Renal cortical epithelial cell (primary cell): ENCODE measurements at regions not wholly inside any gene's neighbourhood (a gene's known extent, or its start where the extent isn't known, plus 50 kb on each side); places are given as distances from the start of the nearest gene placed in this dataset.
"Not testable (repeated sequence)": the region's sequence is repeated elsewhere in the genome, so short reads cannot be mapped to it uniquely, and the experiment has no call there.

Experiments used
- DNase-seq: peaks from one replicate; pipeline ENCODE4 v3.0.0-alpha.2; 2011; ENCODE audit warnings: low read depth

DNA sequence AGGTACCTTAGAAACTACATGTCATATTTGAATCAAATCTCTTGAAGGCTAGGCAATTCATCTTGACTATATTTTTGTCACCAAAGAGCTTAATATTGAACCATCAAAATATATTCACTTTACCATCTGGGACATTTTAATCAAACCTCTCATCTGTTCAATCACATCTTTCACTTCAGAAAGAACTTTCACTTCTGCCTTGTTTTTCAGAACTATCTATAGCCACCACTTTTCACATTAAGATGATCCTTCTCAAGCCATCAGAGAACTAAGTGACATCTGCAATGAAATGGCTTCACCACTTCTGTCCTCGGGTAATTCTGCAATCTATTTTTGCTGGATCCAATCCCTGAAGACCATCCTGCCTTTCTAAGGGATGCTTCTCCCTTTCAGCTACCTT, 57.8 kb downstream of the OR2B2 start:
- DNase-seq, result no peak

DNA sequence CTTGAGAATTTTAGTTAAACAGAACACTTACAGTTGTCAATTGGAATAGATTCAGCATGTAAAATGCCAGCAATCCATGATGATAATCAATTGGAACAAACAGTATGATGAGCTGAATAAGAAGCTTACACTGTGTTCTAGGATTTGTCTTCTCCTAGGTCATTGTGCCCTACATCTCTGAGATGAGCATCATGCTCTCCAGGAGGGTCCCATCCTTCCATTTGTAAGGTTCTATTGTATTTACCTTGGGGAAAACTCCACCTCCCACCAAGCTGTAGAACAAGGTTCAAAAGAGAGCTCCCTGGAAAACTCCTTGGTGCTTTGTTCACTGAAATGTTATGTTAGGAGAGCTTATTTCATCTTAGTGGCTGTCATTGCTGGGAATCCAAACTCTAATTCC, 60.8 kb downstream of the OR2B2 start:
- DNase-seq, result no peak

DNA sequence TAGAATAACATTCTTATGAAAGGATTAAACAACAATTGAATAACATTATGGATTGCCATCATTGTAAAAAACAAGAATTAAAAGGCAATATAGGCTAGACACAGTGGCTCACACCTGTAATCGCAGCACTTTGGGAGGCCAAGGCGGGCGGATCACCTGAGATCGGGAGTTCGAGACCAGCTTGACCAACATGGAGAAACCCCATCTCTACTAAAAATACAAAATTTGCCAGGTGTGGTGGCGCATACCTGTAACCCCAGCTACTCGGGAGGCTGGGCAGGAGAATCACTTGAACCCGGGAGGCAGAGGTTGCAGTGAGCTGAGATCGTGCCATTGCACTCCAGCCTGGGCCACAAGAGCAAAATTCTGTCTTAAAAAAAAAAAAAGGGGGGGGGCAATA, 63.2 kb downstream of the OR2B2 start:
- not testable (repeated sequence) for DNase-seq

DNA sequence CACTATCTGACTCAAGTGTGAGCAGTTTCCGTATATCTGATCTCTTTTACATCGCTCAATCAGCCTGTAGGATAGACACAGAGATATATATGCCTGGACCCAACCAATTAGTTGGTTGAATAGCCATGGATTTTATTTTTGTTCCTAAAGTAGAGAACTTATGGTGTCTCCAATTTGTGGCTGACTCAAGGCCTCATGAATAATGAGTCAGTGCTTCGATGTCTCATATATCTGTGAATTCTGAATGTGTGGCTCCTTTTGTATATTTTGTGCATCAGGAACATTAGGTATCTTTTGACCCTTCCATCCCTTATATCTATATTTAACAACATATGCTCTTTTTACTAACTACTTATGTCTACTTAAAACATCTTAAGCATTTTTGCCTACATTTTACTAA, 64.5 kb downstream of the OR2B2 start:
- DNase-seq, result peak; percentile 9

DNA sequence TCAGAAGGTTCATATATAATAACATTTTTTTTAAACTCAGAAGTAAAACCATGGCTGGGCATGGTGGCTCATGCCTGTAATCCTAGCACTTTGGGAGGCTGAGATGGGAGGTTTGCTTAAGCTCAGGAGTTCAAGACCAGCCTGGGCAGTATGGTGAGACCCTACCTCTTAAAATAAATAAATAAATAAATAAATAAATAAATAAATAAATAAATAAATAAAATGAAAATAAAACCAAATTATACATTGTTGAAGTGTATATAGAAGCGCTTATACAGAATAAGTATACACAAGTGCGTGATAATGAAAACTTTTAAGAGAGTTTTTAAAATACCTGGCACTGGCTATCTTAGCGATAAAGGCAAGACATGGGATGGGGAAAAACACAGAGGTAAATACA, 71.6 kb downstream of the OR2B2 start:
- DNase-seq, result no peak

DNA sequence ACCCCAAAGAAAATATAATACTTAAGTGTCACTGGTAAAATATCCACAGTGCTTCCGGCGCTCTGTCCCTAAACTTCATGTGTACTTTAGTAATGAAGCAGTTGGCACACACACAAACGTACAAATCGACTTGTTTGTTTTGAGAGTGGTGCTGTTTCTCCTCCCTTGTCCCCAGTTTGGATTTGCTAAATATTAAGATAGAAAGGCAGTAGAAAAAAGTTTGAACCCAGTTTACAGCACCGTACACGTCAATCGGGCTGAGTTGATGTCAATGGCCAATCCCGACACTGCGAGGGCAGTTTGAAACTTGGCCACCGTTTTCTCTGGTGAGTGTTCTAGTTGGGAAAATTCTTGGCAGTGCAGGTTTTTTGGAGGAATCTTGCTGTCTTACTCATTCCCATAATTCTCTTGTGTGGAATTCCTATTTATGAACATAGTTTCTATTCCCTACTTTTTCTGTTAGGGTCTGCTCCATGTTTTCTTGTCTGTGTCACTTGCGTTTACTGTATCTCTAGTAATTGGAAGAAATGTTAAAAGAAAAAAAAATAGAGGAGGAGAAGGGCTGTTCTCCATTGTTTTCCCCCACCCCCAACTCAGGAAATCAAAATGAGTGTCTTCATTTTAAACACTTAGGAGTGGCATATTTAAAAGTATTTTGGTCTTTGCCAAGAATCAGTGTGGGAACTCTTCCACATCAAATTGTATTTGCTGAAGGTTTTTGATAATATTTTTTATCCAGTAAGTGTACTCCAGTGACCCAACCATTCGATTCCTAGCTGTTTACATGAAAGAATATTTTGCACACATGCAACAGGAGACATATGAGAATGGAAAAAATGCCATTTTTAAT, 72.3 kb downstream of the OR2B2 start:
- peak; percentile 66 for DNase-seq

DNA sequence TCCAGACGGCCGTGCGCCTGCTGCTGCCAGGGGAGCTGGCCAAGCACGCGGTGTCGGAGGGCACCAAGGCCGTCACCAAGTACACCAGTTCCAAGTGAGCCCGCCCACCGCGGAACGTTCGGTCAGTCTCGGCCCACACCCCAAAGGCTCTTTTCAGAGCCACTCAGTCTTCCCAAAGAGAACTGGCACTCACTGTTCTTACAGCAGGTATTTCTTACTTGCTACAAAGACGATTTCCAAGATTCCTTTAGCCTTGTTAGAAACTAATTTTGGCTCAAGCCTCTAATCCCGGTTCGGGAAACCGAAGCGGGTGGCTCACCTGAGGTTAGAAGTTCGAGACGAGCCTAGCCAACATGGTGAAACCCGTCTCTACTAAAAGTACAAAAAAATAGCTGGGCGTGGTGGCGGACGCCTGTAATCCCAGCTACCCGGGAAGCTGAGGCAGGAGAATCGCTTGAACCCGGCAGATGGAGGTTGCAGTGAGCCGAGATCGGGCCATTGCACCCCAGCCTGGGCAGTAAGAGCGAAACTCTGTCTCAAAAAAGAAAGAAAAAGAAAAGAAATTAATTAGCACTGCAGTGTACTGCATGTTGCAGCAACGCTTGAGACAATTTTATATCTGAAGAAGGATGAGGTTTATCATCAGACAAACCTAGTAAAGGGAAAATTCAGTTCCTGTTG, 73.1 kb downstream of the OR2B2 start:
- DNase-seq, result peak; percentile 28

DNA sequence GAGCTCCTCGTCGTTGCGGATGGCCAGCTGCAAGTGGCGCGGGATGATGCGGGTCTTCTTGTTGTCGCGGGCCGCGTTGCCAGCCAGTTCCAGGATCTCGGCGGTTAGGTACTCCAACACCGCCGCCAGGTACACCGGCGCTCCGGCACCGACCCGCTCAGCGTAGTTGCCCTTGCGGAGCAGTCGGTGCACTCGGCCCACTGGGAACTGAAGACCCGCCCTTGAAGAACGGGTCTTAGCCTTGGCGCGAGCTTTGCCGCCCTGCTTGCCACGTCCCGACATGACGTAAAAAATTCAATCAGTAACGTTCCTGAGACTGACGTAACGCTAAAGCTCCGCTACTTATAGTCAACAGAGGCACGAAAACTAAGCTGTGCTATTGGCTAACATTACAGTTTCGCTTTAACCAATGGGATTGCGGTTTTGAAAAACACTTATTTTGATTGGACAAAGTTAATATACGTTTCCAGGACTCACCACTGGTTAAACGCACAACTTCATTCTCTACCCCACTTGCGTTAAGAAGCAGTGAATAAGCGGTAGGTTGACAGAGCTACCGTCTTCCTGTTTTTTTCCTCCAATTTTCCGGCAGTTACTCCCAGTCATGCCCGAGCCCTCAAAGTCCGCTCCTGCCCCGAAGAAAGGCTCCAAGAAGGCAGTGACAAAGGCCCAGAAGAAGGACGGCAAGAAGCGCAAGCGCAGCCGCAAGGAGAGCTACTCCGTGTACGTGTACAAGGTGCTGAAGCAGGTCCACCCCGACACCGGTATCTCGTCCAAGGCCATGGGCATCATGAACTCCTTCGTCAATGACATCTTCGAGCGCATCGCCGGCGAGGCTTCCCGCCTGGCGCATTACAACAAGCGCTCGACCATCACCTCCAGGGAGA, 73.9 kb downstream of the OR2B2 start:
- peak; percentile 100 for DNase-seq

DNA sequence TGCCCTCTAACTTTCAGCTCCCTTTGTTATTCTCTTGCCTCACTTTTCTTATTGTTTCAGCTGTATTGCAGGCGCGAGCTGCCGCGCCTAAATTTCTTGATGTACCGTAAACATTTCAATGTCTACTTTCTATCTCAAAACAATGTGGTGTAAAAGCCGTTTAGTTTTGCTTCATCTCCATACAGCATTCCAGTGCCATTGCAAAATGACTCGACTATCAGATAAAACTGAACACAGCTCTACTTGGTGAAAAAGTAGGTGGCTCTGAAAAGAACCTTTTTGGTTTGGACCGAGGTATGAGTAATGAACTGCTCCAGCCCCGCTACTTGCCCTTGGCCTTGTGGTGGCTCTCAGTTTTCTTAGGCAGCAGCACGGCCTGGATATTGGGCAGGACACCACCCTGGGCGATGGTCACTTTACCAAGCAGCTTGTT, 74.6 kb downstream of the OR2B2 start:
- DNase-seq, result peak; percentile 48

DNA sequence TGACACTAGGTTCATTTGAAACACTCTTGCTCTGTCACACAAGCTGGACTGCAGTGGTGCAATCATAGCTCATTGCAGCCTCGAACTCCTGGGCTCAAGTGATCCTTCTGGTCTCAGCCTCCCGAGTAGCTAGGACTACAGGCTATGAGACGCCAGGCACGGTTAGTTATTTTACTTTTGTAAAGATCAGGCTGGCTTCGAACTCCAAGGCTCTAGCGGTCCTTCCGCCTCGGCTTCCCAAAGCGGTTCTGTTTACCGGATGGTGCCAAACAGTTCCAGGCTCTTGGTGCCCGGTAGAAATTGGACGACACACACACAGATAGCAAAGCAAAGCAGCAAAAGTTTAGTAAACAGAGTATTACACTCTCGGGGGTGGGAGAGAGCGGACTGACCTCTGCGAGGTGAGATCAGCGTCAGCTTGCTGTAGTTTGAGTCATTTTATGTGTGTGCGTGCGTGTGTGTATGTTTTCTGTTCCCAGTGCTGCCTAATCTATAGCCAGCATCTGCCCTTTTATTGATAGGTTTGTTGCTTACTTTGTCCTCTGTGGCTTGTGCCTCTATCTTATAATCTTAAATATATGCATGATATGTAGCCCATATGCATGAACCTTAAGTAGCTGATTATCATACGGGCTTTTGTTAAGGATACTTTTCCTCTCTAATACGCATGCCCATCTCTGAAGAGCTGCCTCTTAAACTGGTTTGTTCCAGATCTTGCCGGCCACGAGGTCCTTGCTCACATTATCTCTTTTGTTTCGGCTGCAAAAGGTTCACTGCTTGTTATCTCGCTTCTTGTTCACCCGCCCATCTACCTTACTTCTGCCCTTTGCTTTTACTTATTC, 75.2 kb downstream of the OR2B2 start:
- peak; percentile 89 for DNase-seq

DNA sequence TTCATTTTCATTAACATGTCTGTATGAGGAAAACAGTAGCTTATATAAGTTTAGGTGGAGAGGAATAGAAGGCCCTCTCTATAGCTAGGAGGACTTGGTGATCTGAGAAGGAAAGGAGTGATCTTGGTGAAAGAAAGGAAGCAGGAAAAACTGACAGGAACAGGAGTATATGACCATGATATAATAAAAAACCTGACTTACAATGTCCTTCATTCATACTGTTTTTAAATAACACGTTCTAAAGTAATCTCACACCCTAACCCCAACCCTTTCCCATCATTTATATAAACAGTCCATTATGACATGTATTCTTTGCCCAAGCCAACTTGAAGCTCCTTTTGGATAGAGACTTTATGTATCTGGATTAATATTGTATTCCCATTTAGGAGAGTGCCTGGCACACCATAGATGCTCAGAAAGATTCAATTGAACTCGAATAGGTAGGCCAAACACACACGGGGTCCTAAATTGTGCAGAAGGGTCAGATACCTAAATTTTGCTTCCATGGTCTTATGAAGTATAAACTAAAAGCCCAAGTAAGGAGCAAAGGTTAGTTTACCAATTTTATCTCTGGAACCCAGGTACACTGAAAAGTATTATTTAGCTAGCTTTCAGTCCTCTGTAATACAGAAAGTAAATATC, 75.9 kb downstream of the OR2B2 start:
- no peak for DNase-seq

DNA sequence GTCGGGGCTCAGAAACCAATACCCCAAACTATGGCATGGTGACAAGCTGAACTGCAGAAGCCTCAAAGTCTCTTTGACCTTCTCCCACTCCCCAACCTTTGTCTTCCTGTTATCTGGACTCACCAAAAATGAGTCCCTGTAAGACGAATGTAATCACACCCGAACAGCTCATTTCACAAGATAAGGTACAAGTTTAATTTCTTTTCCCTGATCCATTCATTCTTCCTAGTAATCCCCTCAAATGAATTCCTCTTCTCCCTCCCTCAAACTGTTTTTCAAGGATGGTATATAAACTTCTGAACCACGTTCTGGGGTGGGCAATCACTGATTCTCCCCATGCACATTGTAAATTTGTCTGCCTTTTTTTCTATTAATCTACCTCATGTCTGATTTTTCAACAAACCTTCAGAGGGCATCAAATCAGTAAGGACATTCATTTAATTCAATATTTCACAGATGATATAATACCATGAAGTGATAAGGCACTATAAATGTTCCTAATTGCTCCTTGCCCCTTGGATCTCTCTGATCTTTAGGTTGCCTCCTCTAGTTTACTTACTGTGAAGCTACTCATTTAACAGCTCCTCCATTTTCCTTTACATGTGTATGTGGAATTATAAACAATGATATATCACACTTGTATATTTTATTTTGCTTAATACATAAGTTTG, 77.2 kb downstream of the OR2B2 start:
- no peak for DNase-seq

DNA sequence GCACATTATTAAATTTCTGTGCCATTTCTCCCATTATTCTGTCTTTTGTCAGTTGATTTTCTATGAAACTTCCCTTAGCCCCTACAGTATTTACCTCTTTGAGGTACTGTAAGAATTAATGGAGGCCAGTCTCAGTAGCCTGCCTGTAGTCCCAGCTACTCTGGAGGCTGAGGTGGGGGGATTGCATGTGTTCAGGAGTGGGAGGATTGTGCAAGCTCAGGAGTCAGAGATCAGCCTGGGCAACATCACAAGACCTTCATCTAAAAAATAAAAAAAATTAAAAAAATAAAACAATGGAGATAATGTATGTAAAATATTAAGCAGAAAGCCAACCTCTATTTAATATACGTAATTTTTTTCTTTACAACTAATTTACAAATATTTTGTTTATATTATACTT, 77.8 kb downstream of the OR2B2 start:
- no peak for DNase-seq

DNA sequence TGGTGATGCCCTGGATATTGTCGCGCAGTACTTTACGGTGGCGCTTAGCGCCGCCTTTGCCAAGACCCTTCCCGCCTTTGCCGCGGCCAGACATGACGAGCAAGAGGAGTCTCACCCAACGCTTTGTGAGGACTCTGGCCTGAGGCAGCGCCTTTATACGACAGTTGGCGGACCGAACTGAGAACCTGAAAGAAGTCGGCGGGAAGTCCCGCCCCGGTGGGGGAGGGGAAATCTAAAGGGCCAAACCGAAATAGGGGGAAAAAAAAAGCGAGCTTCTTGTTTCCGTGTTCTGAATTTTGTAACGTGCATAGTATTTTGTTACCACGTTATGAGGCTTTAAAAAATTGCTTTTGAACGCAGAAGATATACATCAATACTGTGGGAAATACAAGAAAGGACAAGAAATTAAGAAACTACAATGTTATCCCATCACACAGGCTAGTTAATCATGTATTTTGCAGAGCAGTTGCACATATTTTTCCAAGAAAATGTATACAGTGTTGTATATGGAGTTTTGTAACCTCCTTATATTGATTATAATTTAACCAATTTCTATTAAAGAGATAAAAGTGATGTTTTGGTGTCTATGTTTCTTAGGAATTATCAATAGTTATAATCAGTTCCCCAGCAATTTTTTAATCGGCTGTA, 80.6 kb downstream of the OR2B2 start:
- DNase-seq, result not testable (repeated sequence)

DNA sequence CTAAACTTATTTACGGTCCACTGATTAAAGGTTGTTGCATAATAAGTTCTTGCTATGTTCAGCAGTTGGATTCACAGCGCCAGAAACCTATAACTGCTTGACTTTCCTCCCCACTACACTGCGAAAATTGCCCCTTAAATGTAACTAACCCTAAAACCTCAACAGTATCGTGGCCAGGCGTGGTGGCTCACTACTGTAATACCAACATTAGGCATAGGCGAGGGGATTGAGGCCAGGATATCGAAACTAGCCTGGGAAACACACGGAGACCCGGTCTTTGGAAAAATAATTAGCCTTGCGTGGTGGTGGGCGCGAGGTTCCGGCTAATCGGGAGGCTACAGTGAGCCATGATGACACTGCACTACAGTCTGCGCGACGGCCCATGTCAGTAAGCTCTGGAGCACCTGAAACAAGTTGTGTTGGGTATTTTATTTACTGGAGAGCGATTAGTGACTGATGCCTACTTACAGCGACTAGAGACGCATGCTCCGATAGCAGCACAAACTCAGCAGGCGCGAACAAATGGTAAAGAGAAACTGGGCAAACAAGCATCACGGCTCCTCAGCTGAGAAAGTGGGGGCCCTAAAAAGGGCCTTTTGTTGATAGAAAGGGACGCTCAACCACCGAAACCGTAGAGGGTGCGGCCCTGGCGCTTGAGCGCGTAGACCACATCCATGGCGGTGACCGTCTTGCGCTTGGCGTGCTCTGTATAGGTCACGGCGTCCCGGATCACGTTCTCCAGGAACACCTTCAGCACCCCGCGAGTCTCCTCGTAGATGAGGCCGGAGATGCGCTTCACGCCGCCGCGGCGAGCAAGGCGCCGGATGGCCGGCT, 81.4 kb downstream of the OR2B2 start:
- DNase-seq, result not testable (repeated sequence)

DNA sequence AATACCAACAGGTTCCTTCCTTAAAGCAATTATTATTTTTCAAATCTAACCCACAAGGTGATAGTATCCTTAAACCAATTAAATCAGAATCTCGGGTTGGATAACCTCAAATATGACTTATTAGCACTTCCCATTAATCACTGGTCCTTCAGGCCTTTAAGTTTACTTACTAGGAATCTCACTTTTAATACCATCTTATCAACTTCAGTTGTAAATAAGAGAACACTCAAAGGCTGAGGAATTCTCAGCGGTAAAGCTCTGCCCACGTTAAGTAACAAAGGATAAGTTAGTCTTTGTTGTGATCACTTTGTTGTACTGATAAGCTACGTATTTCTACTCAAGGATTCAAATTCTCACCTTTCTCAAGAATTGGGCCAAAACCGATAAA, 82.0 kb downstream of the OR2B2 start:
- no peak for DNase-seq

DNA sequence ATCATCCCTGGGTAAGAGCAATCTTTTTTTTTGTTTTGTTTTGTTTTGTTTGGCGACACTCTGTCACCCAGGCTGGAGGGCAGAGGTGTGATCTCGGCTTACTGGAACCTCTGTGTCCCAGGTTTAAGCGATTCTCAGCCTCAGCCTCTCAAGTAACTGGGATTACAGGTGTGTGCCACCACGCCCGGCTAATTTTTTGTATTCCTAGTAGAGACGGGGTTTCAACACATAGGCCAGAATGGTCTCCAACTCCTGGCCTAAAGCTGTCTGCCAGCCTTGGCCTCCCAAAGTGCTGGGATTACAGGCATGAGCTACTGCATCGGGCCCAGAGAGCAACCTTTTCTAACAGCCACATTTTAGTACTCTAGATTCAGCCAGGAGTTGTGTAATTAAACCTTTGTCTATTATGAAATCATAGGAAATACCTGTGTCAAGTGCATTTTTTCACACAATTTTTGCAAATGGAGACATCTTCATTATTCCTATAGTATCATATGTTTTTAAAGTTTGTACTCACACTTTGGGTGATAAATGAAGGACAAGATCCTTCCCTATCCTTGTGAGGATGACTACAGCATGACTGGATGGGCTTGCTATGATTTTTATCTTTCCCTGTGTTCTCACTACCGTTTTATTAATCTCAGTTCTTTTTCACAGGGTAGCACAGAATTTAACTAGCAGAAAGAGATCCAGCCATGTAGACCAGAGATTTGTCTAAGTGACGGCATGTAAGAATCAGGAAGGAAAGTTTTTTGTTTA, 82.6 kb downstream of the OR2B2 start:
- no peak for DNase-seq

DNA sequence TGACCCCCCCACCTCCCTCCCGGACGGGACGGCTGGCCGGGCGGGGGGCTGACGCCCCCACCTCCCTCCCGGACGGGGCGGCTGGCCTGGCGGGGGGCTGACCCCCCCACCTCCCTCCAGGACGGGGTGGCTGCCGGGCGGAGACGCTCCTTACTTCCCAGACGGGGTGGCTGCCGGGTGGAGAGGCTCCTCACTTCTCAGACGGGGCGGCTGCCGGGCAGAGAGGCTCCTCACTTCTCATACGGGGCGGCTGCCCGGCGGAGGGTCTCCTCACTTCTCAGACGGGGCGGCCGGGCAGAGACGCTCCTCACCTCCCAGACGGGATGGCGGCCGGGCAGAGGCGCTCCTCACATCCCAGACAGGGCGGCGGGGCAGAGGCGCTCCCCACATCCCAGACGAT, 84.7 kb downstream of the OR2B2 start:
- not testable (repeated sequence) for DNase-seq
